Erythroblast (primary cell): ENCODE measurements at regions not wholly inside any gene's neighbourhood (a gene's known extent, or its start where the extent isn't known, plus 50 kb on each side); places are given as distances from the start of the nearest gene placed in this dataset.

ENCODE experiments used
- DNase-seq, 2 experiments: peaks; one replicate each; lab custom pipeline; 2025; lab: John Stamatoyannopoulos, UW
- GATA1 ChIP-seq: IDR thresholded peaks from 2 replicates; pipeline ENCODE4 v1.6.1; 2011; ENCODE audit warnings: low read depth, mild to moderate bottlenecking, control low read depth, low read length, moderate library complexity
- POLR2A ChIP-seq: IDR thresholded peaks from 2 replicates; pipeline ENCODE4 v1.6.1; 2011; ENCODE audit warnings: mild to moderate bottlenecking, low read length

DNA sequence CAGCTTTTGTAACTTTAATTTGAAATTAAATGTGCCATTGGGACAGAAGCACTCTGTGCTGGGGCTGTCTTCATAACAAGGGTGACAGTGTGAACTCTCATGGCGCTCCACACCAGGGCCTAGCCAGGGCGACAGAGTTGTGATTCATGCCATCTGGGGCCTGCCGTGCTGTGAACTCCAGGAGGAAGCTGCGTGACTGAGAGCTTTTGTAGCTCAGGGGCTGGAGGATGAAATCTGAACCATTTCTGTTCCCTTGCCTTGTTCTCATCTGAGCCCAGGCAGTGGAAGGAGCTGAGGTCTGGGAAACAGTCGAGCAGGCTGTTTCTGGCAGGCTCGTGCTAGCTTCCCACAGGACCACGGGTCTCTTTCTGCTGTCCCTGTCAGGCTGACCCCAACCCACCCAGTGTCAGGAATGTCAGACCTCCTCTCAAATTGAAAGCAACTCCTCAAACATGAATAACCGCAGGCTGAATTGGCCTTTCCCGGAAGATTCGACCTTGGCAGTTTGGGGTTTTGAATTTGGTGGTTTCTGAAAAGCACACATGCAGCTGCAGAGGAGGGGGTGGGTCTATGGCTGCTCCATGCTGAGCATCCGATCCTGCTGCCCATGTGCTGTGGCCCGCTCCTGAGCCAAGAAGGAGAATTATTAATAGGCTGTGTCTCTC, 69.2 kb upstream of the RPS23 start:
- no peak for TF ChIP-seq GATA1
- no peak for TF ChIP-seq POLR2A
- no peak for DNase-seq

DNA sequence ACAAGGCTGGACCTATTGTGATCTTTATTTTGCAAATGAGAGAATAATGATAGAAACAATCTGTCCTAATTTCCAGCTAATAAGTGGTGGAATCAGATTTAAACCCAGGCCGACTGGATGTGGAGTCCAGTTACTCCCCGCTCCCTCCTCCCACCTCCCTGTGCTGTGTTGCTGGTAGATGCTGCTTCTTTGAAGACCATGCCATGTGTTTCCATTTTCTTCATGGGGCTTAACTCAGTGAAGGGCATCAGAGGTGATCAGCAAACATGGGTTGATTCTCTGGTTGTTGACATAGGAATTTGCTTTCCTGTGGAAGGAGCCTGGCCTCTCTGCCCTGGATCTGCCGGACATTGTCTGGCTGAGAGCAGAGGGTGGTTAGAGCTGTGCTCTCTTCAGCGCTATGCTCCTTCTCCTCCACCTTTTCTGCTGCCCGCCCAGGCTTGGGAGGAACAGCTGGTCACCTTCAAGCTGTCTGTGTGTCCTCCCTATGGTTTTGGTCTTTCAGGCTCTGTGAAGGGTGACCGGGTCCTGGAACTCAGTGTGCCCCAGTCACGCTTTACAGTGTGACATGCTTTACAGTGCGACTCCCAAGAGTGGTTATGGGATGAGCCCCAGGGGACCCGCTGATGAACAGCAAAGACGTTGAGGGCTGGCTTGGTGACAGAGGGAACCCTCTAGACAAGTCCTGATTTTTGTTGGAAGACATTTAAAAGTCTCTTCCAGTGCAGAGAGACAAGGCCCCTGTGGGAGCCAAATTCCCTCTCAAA, 68.4 kb upstream of the RPS23 start:
- DNase-seq, result no peak
- no peak for TF ChIP-seq POLR2A

DNA sequence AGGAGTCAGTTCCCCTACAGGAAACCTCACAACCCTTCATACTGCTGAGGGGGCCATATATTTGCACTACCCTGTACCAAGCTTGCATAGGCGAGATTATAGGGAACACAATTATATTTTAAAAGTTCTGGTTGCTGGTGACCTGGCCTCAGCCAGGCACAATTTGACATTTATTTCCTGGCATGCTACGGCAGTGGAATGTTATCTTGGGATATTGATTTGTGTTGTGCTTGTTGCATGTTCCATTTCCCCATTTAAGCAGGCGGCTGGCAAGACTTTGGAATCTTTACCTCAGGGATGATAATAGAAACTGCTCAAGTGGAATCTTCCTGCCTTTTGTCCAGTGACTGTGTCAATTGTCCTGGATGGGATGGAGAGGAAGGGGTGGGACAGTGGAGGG, 67.0 kb upstream of the RPS23 start:
- TF ChIP-seq GATA1 (no peak), POLR2A (no peak)
- no peak for DNase-seq

DNA sequence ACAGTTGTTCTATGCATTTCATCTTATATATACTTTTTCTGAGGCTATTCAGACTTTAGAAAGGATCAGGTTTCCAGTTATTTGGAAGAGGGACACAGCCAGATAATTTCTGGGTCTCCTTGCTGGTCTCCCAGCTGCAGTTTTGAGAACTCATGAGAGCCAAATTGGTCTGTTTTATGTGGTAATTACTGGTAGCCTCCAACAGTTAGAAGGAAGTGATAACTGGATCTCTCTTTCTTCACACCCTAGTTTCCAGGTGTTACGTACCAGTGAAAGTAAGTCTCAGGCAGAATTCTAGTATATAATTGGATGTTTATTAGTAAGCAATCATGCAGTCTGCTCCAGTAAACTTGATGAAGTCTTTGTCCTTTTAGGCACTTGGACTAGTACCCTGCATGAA, 63.2 kb upstream of the RPS23 start:
- no peak for DNase-seq
- TF ChIP-seq GATA1 (no peak), POLR2A (no peak)

DNA sequence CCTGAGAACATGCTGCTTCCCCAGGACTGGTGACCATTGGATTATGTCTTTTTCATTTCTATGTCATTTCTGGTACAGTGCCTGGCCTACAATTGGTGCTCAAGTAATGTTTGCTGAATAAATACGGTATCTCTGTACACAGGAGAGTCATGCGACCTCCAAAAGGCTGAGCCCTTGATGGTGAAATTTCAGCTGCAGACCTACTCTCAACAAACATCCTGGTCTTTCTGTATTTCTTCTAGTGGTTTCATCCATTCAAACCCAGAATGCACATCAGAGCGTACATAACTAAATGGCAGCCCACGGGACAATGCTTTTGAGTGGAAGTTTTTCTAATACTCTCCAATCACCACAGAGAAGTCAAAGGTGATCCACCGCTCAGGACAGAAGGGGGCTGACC, 62.6 kb upstream of the RPS23 start:
- no peak for TF ChIP-seq POLR2A
- TF ChIP-seq GATA1, result no peak
- DNase-seq, result no peak

DNA sequence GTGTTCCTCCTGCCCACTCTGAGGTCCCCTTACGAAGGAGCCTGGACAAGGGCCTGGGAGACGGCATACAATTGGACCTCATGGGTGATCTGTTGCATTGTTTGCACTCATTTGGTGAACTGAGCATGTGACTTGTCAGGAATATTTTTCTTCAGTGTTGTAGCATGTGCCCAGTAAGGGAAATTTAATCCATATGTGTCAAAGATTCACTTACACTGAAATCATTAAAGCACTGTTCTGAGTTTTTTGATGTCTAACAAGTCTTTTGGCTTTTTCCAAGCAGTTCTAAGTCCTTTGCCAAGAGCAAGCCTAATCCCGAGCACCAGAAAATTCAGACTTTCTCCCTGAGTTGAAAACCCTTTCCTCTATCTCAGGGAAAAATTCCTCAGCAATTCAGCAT, 61.6 kb upstream of the RPS23 start:
- DNase-seq, result no peak
- TF ChIP-seq GATA1 (no peak), POLR2A (no peak)

DNA sequence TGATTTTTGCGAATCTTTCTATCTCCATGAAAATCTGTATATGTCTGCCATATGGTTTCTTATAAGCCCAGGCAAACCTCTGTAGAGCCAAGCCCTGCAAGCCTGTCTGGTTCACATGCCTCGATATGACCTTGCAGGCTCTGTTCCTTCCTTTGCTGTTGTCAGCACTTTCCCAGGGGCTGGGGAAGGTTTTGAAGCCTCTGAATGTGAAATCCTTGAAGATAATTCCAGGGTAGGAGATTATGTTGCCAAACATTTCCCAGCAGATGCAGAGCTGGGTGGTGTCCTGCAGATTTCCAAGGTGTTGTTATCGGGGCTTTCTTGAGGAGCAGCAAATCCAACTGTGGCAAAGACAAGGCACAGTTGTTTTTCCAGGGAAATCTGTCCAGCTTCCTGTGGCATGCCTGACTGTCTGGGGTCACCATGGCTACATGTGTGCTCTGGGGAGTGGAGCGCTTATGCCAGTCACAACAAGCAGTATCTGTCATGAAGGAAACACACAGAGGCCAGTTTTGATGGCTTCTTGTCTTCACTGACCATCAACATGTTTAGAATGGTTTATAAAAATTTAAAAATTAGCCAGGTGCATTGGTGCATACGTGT, 60.7 kb upstream of the RPS23 start:
- no peak for DNase-seq
- TF ChIP-seq POLR2A (no peak), GATA1 (no peak)

DNA sequence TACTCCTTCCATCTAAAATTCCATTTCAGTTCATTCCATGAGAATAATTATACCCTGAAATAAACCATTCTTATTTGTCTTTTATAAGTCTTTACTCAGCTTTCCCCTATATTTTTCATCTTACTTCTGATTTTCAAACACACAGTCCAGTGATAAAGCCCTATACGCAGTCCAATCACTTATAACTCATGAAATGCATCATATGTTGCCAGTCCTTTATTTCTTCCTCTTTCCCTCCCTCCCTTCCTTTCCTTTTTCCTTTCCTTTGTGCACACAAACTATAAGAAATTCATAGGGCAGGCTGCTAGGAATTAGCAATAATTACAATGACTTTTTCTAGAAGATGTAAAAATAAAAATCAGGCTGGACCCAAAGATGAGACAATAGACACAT, 58.8 kb upstream of the RPS23 start:
- no peak for TF ChIP-seq POLR2A
- TF ChIP-seq GATA1, result no peak
- no peak for DNase-seq

DNA sequence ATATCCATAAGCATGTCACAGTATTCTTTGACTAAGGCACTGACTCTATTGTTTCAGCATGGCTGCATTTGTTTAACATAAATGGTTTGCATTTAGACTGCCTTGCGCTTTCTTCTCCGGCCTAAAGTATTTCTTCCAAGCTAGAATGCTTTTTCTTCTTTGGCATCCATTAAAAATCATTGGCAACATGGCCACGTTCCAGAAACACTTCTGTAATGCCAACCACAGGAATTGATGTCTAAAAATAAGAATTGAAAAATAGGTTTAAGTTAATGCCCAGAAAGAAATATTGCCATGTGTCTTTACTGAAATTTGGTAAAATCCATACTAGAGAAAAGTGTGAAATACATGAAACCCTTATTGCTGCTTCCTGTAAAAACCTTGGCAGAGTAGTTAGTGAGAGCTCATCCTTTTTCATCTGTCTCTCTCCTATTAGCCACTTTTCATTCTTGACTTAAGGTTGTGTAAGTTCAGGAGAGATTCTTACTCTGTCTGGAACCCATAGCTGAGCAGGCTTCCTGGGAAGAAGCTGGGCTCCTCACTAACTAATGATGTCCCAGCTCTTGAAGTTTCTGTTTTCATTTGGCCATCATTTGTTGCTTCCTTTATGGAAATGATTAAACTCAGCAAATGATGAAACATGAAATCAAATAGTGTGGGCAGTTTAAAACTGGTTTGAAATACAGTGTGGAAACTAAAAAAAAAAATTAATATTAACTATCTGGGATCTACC, 58.2 kb upstream of the RPS23 start:
- TF ChIP-seq GATA1 (no peak), POLR2A (no peak)
- no peak for DNase-seq

DNA sequence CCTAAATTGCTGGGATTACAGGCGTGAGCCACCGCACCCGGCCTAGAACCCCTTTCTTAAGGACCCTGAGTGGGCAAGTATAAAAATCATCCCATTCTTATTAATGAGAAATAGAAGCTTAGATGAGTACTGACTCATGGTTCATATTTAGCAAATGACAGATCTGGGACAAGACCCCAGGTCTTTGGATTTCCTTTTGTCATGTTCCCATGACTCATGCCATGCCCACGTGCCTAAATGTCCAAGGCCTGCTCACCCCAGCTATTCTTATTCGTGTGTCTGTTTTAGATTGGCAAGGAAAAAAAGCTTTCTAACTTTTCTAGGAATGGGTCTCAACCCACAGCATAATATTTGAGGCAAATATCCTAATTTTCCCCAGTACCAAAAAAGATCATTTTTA, 57.7 kb upstream of the RPS23 start:
- no peak for TF ChIP-seq GATA1
- no peak for TF ChIP-seq POLR2A
- no peak for DNase-seq

DNA sequence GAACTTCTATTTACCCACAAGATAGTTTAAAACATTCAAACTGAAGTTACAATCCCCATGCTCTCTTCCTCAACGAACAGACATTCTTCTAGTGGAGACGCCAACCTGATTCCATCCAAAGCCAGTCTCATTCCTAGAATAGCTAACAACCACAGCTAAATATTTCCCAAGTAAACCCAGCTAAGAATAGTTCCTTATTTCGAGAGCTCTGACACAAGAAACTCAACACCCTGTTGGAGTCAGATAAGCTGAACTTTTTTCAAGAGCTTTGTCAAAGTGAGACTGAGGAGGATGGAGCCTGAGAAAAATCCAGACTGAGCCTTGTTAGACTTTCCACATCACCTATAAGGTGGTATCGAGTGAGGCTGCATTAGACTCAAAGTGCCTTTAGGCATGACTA, 56.7 kb upstream of the RPS23 start:
- DNase-seq, result no peak

DNA sequence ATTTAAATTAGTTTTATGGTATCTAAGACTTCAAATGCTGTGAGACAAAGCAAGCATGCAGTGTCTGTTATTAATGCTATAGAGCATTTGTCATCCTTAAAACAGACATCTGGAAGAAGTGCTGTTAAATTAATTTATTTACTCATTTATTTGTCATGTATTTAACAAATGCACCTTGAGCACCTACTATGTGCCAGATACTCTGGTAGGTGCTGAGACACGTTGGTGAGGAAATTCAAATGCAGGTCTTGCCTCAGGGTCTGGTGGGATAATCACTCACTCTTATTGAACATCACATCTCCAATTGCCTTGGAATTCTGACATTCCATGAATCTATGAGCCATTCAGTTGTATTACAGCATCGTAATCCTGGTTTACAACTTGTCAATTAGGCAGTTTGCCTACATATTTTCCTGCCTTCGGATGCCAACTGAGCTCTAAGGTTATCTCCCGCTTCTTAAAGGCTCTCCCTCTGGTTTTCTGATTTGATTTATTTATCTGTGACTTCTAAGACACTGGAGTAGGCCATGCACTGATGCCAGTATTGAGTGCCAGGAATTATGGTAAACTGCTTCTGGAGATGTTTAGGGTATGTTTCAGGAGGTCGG, 56.0 kb upstream of the RPS23 start:
- DNase-seq, result no peak

More for the DNA sequence above, 56.7 kb upstream of the RPS23 start:
- TF ChIP-seq GATA1, result no peak
- no peak for TF ChIP-seq POLR2A

DNA sequence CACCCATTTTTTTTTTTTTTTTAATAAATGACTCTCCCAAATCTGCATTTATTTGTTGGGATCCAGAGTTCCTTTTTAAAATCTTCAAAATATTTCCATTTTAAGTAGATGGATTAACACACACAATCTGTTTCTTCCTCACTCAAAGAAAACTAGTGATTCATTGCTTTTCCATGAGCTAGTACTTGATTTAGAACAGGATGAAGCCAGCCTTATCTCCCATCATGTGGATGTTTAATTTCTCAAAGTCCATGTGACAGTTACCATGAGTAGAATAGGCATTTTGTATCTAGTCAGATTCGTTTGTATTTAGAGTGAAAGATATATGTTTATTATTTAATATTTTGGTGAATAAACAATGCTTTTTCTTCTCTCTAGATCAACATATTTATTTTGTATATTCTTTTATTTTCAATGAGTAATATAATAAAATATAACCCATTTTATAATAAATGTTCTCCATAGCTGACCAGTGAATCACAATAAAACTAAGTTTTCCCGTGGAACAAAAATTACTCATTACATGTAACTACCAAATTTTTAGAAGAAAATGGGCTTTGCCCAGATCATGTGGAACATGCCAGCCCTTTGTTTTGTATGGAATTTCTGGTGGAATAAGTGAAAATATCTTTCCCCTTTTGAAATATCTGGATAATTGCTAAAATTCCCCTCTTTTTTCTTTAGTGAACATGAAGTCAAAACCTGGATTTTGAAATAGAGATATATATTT, 54.9 kb upstream of the RPS23 start:
- TF ChIP-seq POLR2A (no peak), GATA1 (no peak)
- no peak for DNase-seq

More for the DNA sequence above, 56.0 kb upstream of the RPS23 start:
- TF ChIP-seq GATA1 (no peak), POLR2A (no peak)

DNA sequence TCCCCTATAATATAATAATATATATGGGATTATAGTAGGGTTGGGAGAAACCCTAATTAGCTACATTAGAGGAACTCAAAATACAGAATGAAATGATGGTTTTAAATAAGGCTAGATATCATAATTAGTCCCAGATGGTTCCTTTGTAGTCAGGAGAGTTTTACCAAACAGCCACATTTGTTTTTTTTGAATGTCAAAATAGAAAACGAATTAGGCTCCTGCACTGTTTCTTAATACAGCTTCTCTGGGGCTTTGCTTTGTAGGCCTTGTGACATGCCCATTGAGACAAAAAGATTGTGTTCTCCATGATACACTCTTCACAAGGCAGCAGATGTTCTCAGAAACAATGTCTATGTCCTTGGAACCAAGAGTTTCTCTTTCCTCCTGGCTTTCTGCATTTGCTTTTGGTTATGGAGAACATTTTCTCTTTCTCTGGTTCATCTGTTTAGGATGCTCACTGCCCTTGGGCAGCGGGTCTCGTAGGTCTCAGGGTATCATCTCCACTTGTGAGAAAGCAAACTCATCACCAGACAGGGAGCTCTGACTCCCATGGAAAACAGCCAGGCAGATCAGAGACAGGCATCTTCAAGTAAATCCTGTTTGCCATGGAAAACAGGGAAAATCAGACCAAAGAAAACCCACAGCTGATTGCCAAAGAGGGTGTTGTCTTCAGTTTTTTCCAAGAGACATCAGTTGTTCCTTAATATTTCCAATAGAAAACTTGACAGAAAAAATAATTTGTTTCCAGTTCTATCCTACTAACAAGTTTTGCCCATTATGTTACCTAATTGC, 54.1 kb upstream of the RPS23 start:
- TF ChIP-seq POLR2A (no peak), GATA1 (no peak)
- DNase-seq, result no peak
